NCI-H2171 (cell line): ENCODE measurements at regions not wholly inside any gene's neighbourhood (a gene's known extent, or its start where the extent isn't known, plus 50 kb on each side); places are given as distances from the start of the nearest gene placed in this dataset.

ENCODE experiments used
- DNase-seq: peaks from one replicate; lab custom pipeline; 2025; lab: John Stamatoyannopoulos, UW

- DNase-seq, result no peak
Observed at GRCh38 chr11:116162086-116162885, 610.5 kb downstream of the BUD13 start.

- no peak for DNase-seq
Observed at GRCh38 chr11:116148645-116149044, 624.1 kb downstream of the BUD13 start.

GRCh38 chr11:116148056-116148455, 624.7 kb downstream of the BUD13 start:
- peak; percentile 95 for DNase-seq

- no peak for DNase-seq
Observed at GRCh38 chr11:116145187-116145865, 627.5 kb downstream of the BUD13 start.

GRCh38 chr11:116144387-116144958, 628.3 kb downstream of the BUD13 start:
- DNase-seq, result no peak

- DNase-seq, result no peak
Observed at GRCh38 chr11:116138280-116138679, 634.1 kb upstream of the CADM1 start.

- DNase-seq, result no peak
Observed at GRCh38 chr11:116137753-116138152, 633.5 kb upstream of the CADM1 start.

GRCh38 chr11:116136987-116137674, 632.9 kb upstream of the CADM1 start:
- DNase-seq, result no peak

GRCh38 chr11:116135891-116136290, 631.7 kb upstream of the CADM1 start:
- DNase-seq, result no peak

- DNase-seq, result no peak
Observed at GRCh38 chr11:116134450-116134849, 630.2 kb upstream of the CADM1 start.

GRCh38 chr11:116132273-116132978, 628.2 kb upstream of the CADM1 start:
- no peak for DNase-seq

GRCh38 chr11:116130122-116130521, 625.9 kb upstream of the CADM1 start:
- DNase-seq, result no peak

- DNase-seq, result no peak
Observed at GRCh38 chr11:116129456-116129855, 625.2 kb upstream of the CADM1 start.

- no peak for DNase-seq
Observed at GRCh38 chr11:116126562-116126961, 622.3 kb upstream of the CADM1 start.

- no peak for DNase-seq
Observed at GRCh38 chr11:116124922-116125714, 620.9 kb upstream of the CADM1 start.

GRCh38 chr11:116123739-116124138, 619.5 kb upstream of the CADM1 start:
- no peak for DNase-seq

- DNase-seq, result no peak
Observed at GRCh38 chr11:116122697-116123472, 618.7 kb upstream of the CADM1 start.

- no peak for DNase-seq
Observed at GRCh38 chr11:116119158-116119557, 614.9 kb upstream of the CADM1 start.

GRCh38 chr11:116118138-116118470, 613.9 kb upstream of the CADM1 start:
- DNase-seq, result no peak

- DNase-seq, result no peak
Observed at GRCh38 chr11:116117331-116118137, 613.3 kb upstream of the CADM1 start.
